C4-2B (cell line): ENCODE measurements at regions not wholly inside any gene's neighbourhood (a gene's known extent, or its start where the extent isn't known, plus 50 kb on each side); places are given as distances from the start of the nearest gene placed in this dataset.
A peak's percentile ranks its signal among the peaks of the same experiment; 100 is the strongest.

Source experiments
- H3K27ac ChIP-seq: fragments of 450-650 bp; 2 replicates; pipeline ENCODE4 v1.5.1; 2017
- ZFX ChIP-seq: fragments of 450-650 bp; IDR thresholded peaks from 2 replicates; pipeline ENCODE4 v1.6.1; 2017
- TF ChIP-seq, protein P1 (sequence below): fragments of 450-650 bp; conservative IDR thresholded peaks from 2 replicates; pipeline ENCODE4 v1.5.1; 2017; ENCODE audit warnings: mild to moderate bottlenecking

DNA sequence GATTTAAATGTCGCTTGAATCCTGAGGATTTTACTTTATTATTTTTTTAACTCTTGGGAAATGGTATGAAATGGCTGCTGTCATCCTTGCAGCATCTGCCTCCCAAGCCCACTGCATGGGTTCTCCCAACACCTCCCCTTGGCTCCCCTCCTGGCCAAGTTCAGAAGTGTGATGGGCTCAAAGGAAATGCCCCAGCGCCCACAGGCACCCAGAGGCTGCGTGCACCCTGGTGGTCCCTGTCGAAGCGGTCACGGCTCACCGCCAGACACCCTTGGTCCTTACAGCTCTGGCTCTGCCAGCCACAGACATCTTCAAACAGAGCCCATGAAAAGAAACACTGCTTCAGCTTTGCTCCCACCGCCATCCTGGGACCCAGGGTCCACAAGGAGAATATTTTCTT, 334.7 kb downstream of the SOX9 start:
- no peak for TF ChIP-seq ZFX
- TF ChIP-seq, protein P1, sequence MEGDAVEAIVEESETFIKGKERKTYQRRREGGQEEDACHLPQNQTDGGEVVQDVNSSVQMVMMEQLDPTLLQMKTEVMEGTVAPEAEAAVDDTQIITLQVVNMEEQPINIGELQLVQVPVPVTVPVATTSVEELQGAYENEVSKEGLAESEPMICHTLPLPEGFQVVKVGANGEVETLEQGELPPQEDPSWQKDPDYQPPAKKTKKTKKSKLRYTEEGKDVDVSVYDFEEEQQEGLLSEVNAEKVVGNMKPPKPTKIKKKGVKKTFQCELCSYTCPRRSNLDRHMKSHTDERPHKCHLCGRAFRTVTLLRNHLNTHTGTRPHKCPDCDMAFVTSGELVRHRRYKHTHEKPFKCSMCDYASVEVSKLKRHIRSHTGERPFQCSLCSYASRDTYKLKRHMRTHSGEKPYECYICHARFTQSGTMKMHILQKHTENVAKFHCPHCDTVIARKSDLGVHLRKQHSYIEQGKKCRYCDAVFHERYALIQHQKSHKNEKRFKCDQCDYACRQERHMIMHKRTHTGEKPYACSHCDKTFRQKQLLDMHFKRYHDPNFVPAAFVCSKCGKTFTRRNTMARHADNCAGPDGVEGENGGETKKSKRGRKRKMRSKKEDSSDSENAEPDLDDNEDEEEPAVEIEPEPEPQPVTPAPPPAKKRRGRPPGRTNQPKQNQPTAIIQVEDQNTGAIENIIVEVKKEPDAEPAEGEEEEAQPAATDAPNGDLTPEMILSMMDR: no peak
- H3K27ac ChIP-seq: no peak overlapping the region

DNA sequence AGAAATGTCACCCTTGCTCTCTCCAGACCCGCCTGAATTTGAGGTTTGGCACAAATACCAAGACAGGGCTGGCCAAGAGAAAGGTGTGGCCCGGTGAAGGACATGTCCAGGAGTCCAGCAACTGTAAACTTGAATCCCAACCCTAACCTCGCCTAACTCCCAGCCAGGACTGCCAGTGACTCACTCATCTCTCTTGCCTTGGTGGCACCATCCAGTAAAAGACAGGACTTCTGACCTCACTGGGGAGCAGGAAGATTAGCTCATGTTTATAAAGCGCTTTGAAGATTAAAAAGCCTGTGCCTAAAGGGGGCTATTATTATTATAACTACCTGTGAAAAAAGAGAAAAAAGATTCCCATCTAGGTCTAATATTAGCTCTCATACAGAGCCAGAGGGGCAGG, 335.3 kb downstream of the SOX9 start:
- TF ChIP-seq, protein P1: no peak
- TF ChIP-seq ZFX: no peak
- H3K27ac ChIP-seq: no peak overlapping the region

DNA sequence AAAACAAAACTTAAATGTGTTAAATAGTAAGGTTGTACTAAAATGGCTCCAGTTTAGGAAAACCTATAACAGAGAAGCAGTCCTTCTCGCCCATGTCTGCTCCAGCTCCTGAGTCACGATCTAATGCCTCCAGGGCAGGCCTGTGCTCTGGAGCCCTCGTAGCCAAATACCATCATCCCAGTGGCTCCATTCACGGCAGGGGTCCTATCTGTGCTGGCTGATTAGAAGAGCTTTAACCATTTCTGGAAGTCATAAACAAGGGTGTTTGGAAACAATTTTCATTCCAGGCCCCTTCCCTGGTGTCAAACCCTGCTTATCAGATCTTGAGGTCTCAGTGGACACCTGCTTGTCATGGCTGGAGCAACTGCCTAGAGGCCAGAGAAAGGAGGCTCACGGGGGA, 336.9 kb downstream of the SOX9 start:
- no peak overlapping the region for H3K27ac ChIP-seq
- TF ChIP-seq, protein P1: no peak
- TF ChIP-seq ZFX: no peak

DNA sequence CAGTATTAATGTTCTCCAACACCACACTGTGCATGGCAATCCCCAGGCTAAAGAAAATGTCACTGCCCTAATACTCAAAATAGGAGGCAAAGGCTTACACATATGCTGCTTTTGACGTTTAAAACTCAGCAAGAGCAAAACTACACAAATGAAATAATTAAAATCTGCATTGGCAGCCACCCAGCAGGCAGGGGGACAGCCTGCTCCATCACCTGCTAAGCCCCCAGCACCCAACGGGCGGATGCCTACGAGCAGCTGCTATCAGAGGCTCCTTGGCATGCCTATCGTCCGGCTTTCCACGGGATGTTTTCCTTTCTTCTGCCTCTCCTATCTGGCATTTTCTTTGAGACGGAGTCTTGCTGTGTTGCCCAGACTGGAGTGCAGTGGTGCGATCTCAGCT, 337.5 kb downstream of the SOX9 start:
- TF ChIP-seq ZFX: no peak
- TF ChIP-seq, protein P1: no peak
- H3K27ac ChIP-seq: peak overlapping the region; percentile 7; the same call in 1 of the 2 replicates

DNA sequence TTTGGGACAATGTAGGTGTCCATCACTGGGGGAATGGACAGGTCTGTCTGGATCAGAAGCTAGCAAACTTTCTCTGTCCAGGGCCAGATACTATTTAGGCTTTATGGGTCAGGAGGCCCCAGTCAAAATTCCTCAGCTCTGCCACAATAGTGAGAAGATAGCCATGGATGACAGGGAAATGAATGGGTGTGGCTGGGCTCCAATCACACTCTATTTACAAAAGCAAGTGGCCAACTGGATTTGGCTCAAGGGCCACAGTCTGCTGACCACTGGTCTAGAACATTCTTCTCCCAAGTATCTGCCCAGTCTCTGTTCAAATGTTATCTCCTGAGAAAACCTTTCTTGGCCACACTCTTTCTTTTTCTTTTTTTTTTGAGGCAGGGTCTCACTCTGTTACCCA, 339.9 kb downstream of the SOX9 start:
- no peak for TF ChIP-seq ZFX
- TF ChIP-seq, protein P1: no peak
- no peak overlapping the region for H3K27ac ChIP-seq

DNA sequence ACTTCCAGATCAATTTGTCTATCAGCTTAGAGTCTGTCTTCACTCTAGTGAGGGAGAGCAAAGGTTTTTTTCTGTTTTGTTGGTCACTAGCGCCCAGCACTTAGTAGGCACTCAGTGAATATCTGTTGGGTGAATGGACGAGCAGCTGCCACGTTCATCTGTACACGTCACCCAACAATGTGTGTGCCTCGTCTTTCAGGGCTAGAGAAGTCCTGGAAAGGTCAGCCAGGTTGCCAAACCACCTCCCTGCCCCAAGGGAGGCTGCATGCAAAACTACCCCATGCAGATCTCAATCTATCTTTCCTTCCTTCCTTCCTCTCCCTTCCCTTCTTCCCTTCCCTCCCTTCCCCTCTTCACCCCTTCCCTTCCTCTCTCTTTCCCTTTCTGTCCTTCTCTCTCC, 340.9 kb downstream of the SOX9 start:
- no peak overlapping the region for H3K27ac ChIP-seq
- TF ChIP-seq ZFX: no peak
- TF ChIP-seq, protein P1: no peak

DNA sequence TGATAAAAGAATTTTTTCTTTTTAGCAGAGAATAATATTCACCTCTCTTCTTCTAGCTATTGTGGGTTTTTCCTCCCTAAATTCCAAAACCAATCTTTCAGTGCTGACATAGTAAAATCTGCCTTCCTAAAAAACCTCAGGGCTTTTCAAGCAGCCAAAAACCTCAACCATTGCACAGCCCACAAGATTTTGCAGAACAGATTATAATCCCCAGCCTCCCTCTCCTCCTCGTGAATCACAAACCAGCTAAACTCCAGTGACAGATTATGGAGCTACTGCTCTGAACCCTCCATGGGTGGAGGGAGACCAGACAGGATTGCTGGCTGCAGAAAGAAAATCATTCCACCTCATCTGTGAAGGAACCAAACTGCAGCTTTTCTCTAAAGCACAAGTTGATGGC, 341.6 kb downstream of the SOX9 start:
- H3K27ac ChIP-seq: no peak overlapping the region
- TF ChIP-seq, protein P1: no peak
- no peak for TF ChIP-seq ZFX
